HepG2 (cell line): ENCODE measurements at regions not wholly inside any gene's neighbourhood (a gene's known extent, or its start where the extent isn't known, plus 50 kb on each side); places are given as distances from the start of the nearest gene placed in this dataset.

Experiments used
- ATAC-seq: fragments of 200-7000 bp; cut with Tn5 transposase; 3 replicates; pipeline ENCODE4 v1.9.1; 2020; ENCODE audit warnings: mild to moderate bottlenecking, moderate library complexity
- BruUV-seq: library from RNA; stranded (reverse); fragments of 400-500 nt; replicated peaks from 2 replicates; lab custom pipeline; 2021; lab: Mats Ljungman, UMichigan
- CTCF ChIA-PET: fragments of 300-600 bp; formaldehyde crosslinking; extraction: SDS; loops from one replicate; lab custom pipeline; 2021; ENCODE audit warnings: low total read pairs, inconsistent platforms, low intra/inter-chr PET ratio; lab: Yijun Ruan, JAX
- POLR2A ChIA-PET: fragments of 350-600 bp; sonication (Branson Sonifier 250); formaldehyde crosslinking; loops from one replicate; lab custom pipeline; 2020; ENCODE audit warnings: antibody characterized with exemption, inconsistent platforms; lab: Yijun Ruan, JAX
- DNase-seq: peaks from one replicate; pipeline ENCODE4 v3.0.0-alpha.2; 2015; ENCODE audit warnings: low spot score
- FAIRE-seq: peaks from 3 replicates; lab custom pipeline; 2011; peaks lifted over from hg19 to GRCh38; lab: Jason Lieb, UNC
- H2AFZ ChIP-seq: one replicate; pipeline ENCODE4 v1.6.1; 2011; ENCODE audit warnings: low read length, inconsistent platforms
- H3K27ac ChIP-seq: fragments of 300-600 bp; 3 replicates; pipeline ENCODE4 v1.8.0; 2011; ENCODE audit warnings: mixed run types, mild to moderate bottlenecking, mixed read lengths, low read length, inconsistent platforms; ENCODE audit not compliant: insufficient read depth; ENCODE audit errors: extremely low read length
- H3K27me3 ChIP-seq, 2 experiments: fragments of 200-600 bp in 1 of 2; 2 replicates in 1 of 2; 3 replicates in 1 of 2; pipeline versions ENCODE4 v1.6.0 to v1.8.0; 2011; ENCODE audit warnings: low read length in 2 of 2, mild to moderate bottlenecking in 2 of 2, moderate library complexity in 2 of 2, inconsistent platforms in 1 of 2; ENCODE audit not compliant: insufficient read depth in 2 of 2, control insufficient read depth in 1 of 2
- H3K36me3 ChIP-seq, 2 experiments: fragments of 200-600 bp in 1 of 2; replicated peaks in 1 of 2; 2 replicates in 1 of 2; 3 replicates in 1 of 2; pipeline versions ENCODE4 v1.5.1 to v1.8.0; 2011; ENCODE audit warnings: low read length in 2 of 2, inconsistent platforms in 1 of 2; ENCODE audit not compliant: insufficient read depth in 2 of 2, control insufficient read depth in 1 of 2
- H3K4me1 ChIP-seq: 2 replicates; pipeline ENCODE4 v1.5.1; 2012; ENCODE audit warnings: low read length, inconsistent platforms; ENCODE audit not compliant: insufficient read depth
- H3K4me2 ChIP-seq: 2 replicates; pipeline ENCODE4 v1.6.0; 2011; ENCODE audit warnings: low read depth, low read length, inconsistent platforms
- H3K4me3 ChIP-seq, 3 experiments: fragments of 200-600 bp in 1 of 3; sonication (generic), shearing (Covaris generic) in 1 of 3; replicated peaks in 1 of 3; 2 replicates each; pipeline ENCODE4 v1.5.1; 2011 to 2016; ENCODE audit warnings: low read length in 3 of 3, inconsistent platforms in 2 of 3, low read depth in 2 of 3, mild to moderate bottlenecking in 2 of 3, control low read depth in 1 of 3, mixed read lengths in 1 of 3; ENCODE audit not compliant: insufficient read depth in 1 of 3
- H3K79me2 ChIP-seq: one replicate; pipeline ENCODE4 v1.6.1; 2011; ENCODE audit warnings: low read length, inconsistent platforms; ENCODE audit not compliant: insufficient read depth
- H3K9ac ChIP-seq: 2 replicates; pipeline ENCODE4 v1.6.0; 2011; ENCODE audit warnings: mild to moderate bottlenecking, low read depth, low read length, inconsistent platforms; ENCODE audit not compliant: insufficient read depth
- H3K9me3 ChIP-seq: 2 replicates; pipeline ENCODE4 v1.5.1; 2012; ENCODE audit warnings: mild to moderate bottlenecking, low read length
- H4K20me1 ChIP-seq: 2 replicates; pipeline ENCODE4 v1.6.0; 2011; ENCODE audit warnings: inconsistent platforms, mild to moderate bottlenecking, low read length, moderate library complexity; ENCODE audit not compliant: insufficient read depth
- ZNF597 ChIP-seq: sonication (generic); formaldehyde crosslinking; IDR thresholded peaks from 2 replicates; pipeline ENCODE4 v1.5.0; 2020; ENCODE audit warnings: missing genetic modification reagents
- ZNF609 ChIP-seq: sonication (generic); formaldehyde crosslinking; IDR thresholded peaks from 2 replicates; pipeline ENCODE4 v1.4.0; 2020; ENCODE audit warnings: mild to moderate bottlenecking, missing genetic modification reagents, borderline replicate concordance
- ZNF644 ChIP-seq: IDR thresholded peaks from 2 replicates; pipeline ENCODE4 v1.6.1; 2016; ENCODE audit warnings: low read depth
- WGBS: methylation state at CpG from one replicate; pipeline ENCODE4 v1.1.6; 2017; ENCODE audit warnings: low lambda C conversion rate; 5-methylcytosine and 5-hydroxymethylcytosine counted together
- in situ Hi-C: cut with HindIII; loops from 2 replicates; pipeline ENCODE4 v1.10.0; 2017; ENCODE audit warnings: low pct_unique_long_range_greater_than_20kb; ENCODE audit not compliant: extremely low pct_ligation_motif_present
- intact Hi-C: fragments of 100-400 bp; cut with micrococcal nuclease; formaldehyde crosslinking; loops from one replicate; pipeline ENCODE4 v1.10.0; 2022; ENCODE audit not compliant: unreplicated experiment
- TF ChIP-seq, protein P1 (sequence below): sonication (generic); formaldehyde crosslinking; IDR thresholded peaks from 2 replicates; pipeline ENCODE4 v1.5.0; 2020; ENCODE audit warnings: missing genetic modification reagents
- TF ChIP-seq, protein P2 (sequence below): sonication (generic); formaldehyde crosslinking; conservative IDR thresholded peaks from 2 replicates; pipeline ENCODE4 v1.8.0; 2022; ENCODE audit warnings: low read depth, missing genetic modification reagents
- TF ChIP-seq, protein P3 (sequence below): sonication (generic); formaldehyde crosslinking; conservative IDR thresholded peaks from 2 replicates; pipeline ENCODE4 v1.5.0; 2020; ENCODE audit warnings: missing genetic modification reagents
- TF ChIP-seq, protein P4 (sequence below): sonication (generic); formaldehyde crosslinking; IDR thresholded peaks from 2 replicates; pipeline ENCODE4 v1.9.0; 2021; ENCODE audit warnings: missing genetic modification reagents, borderline replicate concordance
- TF ChIP-seq, protein P5 (sequence below): sonication (generic); formaldehyde crosslinking; IDR thresholded peaks from 2 replicates; pipeline ENCODE4 v1.4.0; 2020; ENCODE audit warnings: mild to moderate bottlenecking, low read depth, missing genetic modification reagents

GRCh38 chr16:55115506-55115905 lies 184.8 kb downstream of the IRX5 start:
- no peaks in the 10 kb centered on the region for H3K36me3 ChIP-seq
- intact Hi-C loops = no loop called here
- no peak overlapping the region for H3K27ac ChIP-seq
- DNase-seq (no peak), FAIRE-seq (no peak), ATAC-seq (no peak)
- H3K79me2 ChIP-seq = no peaks in the 10 kb centered on the region
- H3K9ac ChIP-seq = no peak overlapping the region
- BruUV-seq = no TSS peak
- no peak overlapping the region for H2AFZ ChIP-seq
- WGBS = 80% methylated on average over 2 of the region's 2 CpGs
- ChIA-PET POLR2A (no interaction called here), CTCF (no interaction called here)
- in situ Hi-C loops = no loop called here
- no peak overlapping the region for H3K4me2 ChIP-seq
- H3K9me3 ChIP-seq = no peaks in the 10 kb centered on the region
- H3K4me1 ChIP-seq = no peaks in the 10 kb centered on the region
- peaks cover 0 to 2% of the 10 kb centered on the region in 2 experiments; a peak in 1 of 5 replicates for H3K27me3 ChIP-seq
- H4K20me1 ChIP-seq = no peaks in the 10 kb centered on the region
- no peak overlapping the region for H3K4me3 ChIP-seq
- TF ChIP-seq ZNF609 (CRISPR knock-in tag) (no peak), ZNF597 (no peak), ZNF644 (CRISPR knock-in tag) (no peak)
- TF ChIP-seq, protein P1, sequence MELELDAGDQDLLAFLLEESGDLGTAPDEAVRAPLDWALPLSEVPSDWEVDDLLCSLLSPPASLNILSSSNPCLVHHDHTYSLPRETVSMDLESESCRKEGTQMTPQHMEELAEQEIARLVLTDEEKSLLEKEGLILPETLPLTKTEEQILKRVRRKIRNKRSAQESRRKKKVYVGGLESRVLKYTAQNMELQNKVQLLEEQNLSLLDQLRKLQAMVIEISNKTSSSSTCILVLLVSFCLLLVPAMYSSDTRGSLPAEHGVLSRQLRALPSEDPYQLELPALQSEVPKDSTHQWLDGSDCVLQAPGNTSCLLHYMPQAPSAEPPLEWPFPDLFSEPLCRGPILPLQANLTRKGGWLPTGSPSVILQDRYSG = no peak
- TF ChIP-seq, protein P2, sequence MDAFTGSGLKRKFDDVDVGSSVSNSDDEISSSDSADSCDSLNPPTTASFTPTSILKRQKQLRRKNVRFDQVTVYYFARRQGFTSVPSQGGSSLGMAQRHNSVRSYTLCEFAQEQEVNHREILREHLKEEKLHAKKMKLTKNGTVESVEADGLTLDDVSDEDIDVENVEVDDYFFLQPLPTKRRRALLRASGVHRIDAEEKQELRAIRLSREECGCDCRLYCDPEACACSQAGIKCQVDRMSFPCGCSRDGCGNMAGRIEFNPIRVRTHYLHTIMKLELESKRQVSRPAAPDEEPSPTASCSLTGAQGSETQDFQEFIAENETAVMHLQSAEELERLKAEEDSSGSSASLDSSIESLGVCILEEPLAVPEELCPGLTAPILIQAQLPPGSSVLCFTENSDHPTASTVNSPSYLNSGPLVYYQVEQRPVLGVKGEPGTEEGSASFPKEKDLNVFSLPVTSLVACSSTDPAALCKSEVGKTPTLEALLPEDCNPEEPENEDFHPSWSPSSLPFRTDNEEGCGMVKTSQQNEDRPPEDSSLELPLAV (CRISPR knock-in tag) = no peak
- TF ChIP-seq, protein P3, sequence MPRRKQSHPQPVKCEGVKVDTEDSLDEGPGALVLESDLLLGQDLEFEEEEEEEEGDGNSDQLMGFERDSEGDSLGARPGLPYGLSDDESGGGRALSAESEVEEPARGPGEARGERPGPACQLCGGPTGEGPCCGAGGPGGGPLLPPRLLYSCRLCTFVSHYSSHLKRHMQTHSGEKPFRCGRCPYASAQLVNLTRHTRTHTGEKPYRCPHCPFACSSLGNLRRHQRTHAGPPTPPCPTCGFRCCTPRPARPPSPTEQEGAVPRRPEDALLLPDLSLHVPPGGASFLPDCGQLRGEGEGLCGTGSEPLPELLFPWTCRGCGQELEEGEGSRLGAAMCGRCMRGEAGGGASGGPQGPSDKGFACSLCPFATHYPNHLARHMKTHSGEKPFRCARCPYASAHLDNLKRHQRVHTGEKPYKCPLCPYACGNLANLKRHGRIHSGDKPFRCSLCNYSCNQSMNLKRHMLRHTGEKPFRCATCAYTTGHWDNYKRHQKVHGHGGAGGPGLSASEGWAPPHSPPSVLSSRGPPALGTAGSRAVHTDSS (CRISPR knock-in tag) = no peak
- TF ChIP-seq, protein P4, sequence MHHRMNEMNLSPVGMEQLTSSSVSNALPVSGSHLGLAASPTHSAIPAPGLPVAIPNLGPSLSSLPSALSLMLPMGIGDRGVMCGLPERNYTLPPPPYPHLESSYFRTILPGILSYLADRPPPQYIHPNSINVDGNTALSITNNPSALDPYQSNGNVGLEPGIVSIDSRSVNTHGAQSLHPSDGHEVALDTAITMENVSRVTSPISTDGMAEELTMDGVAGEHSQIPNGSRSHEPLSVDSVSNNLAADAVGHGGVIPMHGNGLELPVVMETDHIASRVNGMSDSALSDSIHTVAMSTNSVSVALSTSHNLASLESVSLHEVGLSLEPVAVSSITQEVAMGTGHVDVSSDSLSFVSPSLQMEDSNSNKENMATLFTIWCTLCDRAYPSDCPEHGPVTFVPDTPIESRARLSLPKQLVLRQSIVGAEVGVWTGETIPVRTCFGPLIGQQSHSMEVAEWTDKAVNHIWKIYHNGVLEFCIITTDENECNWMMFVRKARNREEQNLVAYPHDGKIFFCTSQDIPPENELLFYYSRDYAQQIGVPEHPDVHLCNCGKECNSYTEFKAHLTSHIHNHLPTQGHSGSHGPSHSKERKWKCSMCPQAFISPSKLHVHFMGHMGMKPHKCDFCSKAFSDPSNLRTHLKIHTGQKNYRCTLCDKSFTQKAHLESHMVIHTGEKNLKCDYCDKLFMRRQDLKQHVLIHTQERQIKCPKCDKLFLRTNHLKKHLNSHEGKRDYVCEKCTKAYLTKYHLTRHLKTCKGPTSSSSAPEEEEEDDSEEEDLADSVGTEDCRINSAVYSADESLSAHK = no peak
- TF ChIP-seq, protein P5, sequence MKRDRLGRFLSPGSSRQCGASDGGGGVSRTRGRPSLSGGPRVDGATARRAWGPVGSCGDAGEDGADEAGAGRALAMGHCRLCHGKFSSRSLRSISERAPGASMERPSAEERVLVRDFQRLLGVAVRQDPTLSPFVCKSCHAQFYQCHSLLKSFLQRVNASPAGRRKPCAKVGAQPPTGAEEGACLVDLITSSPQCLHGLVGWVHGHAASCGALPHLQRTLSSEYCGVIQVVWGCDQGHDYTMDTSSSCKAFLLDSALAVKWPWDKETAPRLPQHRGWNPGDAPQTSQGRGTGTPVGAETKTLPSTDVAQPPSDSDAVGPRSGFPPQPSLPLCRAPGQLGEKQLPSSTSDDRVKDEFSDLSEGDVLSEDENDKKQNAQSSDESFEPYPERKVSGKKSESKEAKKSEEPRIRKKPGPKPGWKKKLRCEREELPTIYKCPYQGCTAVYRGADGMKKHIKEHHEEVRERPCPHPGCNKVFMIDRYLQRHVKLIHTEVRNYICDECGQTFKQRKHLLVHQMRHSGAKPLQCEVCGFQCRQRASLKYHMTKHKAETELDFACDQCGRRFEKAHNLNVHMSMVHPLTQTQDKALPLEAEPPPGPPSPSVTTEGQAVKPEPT (CRISPR knock-in tag) = no peak
